ENCODE measurements at regions not wholly inside any gene's neighbourhood (a gene's known extent, or its start where the extent isn't known, plus 50 kb on each side); places are given as distances from the start of the nearest gene placed in this dataset.
"Not testable (repeated sequence)": the region's sequence is repeated elsewhere in the genome, so short reads cannot be mapped to it uniquely, and the experiment has no call there.

- DNase-seq (ENCODE audit: low spot score) = no peak
Measured at GRCh38 chrX:25640276-25640675, 497.9 kb upstream of the MAGEB18 start.

- no peak for DNase-seq (ENCODE audit: low spot score)
Measured at GRCh38 chrX:25646156-25646555, 492.0 kb upstream of the MAGEB18 start.

- DNase-seq (ENCODE audit: low spot score) = no peak
Measured at GRCh38 chrX:25648790-25649189, 489.4 kb upstream of the MAGEB18 start.

GRCh38 chrX:25650216-25650820 lies 487.8 kb upstream of the MAGEB18 start:
- no peak for DNase-seq (ENCODE audit: low spot score)

GRCh38 chrX:25659317-25659716 lies 478.8 kb upstream of the MAGEB18 start:
- DNase-seq (ENCODE audit: low spot score) = no peak

- no peak for DNase-seq (ENCODE audit: low spot score)
Measured at GRCh38 chrX:25663701-25664100, 474.4 kb upstream of the MAGEB18 start.

GRCh38 chrX:25665431-25665830 lies 472.7 kb upstream of the MAGEB18 start:
- no peak for DNase-seq (ENCODE audit: low spot score)

GRCh38 chrX:25667681-25668080 lies 470.5 kb upstream of the MAGEB18 start:
- DNase-seq (ENCODE audit: low spot score) = no peak

GRCh38 chrX:25674776-25675175 lies 463.4 kb upstream of the MAGEB18 start:
- DNase-seq (ENCODE audit: low spot score) = no peak

GRCh38 chrX:25701876-25702275 lies 436.3 kb upstream of the MAGEB18 start:
- DNase-seq (ENCODE audit: low spot score) = no peak

- DNase-seq (ENCODE audit: low spot score) = no peak
Measured at GRCh38 chrX:25717122-25717521, 421.0 kb upstream of the MAGEB18 start.

GRCh38 chrX:25721564-25721963 lies 416.6 kb upstream of the MAGEB18 start:
- no peak for DNase-seq (ENCODE audit: low spot score)

- DNase-seq (ENCODE audit: low spot score) = no peak
Measured at GRCh38 chrX:25726539-25726938, 411.6 kb upstream of the MAGEB18 start.

GRCh38 chrX:25733148-25733547 lies 405.0 kb upstream of the MAGEB18 start:
- DNase-seq (ENCODE audit: low spot score) = no peak

GRCh38 chrX:25737540-25737939 lies 400.6 kb upstream of the MAGEB18 start:
- DNase-seq (ENCODE audit: low spot score) = no peak

- no peak for DNase-seq (ENCODE audit: low spot score)
Measured at GRCh38 chrX:25742334-25742733, 395.8 kb upstream of the MAGEB18 start.

GRCh38 chrX:25754399-25754798 lies 383.7 kb upstream of the MAGEB18 start:
- DNase-seq (ENCODE audit: low spot score) = no peak

- DNase-seq (ENCODE audit: low spot score) = no peak
Measured at GRCh38 chrX:25755194-25755593, 382.9 kb upstream of the MAGEB18 start.

GRCh38 chrX:25762656-25763055 lies 375.5 kb upstream of the MAGEB18 start:
- no peak for DNase-seq (ENCODE audit: low spot score)

- not testable (repeated sequence) for DNase-seq (ENCODE audit: low spot score)
Measured at GRCh38 chrX:25771853-25772252, 366.3 kb upstream of the MAGEB18 start.

- DNase-seq (ENCODE audit: low spot score) = not testable (repeated sequence)
Measured at GRCh38 chrX:25797796-25798195, 340.3 kb upstream of the MAGEB18 start.

- no peak for DNase-seq (ENCODE audit: low spot score)
Measured at GRCh38 chrX:25805744-25806143, 332.4 kb upstream of the MAGEB18 start.

GRCh38 chrX:25807022-25807421 lies 331.1 kb upstream of the MAGEB18 start:
- DNase-seq (ENCODE audit: low spot score) = no peak

- no peak for DNase-seq (ENCODE audit: low spot score)
Measured at GRCh38 chrX:25810202-25810601, 327.9 kb upstream of the MAGEB18 start.

- DNase-seq (ENCODE audit: low spot score) = no peak
Measured at GRCh38 chrX:25819879-25820278, 318.3 kb upstream of the MAGEB18 start.

All from D341Med (cell line).